ENCODE measurements at regions not wholly inside any gene's neighbourhood (a gene's known extent, or its start where the extent isn't known, plus 50 kb on each side); places are given as distances from the start of the nearest gene placed in this dataset.

- TF ChIP-seq POLR2AphosphoS5 (IDR thresholded peaks at IDR 0.05) = no peak
- TF ChIP-seq EP300 (IDR thresholded peaks at IDR 0.05) = no peak
- TF ChIP-seq POLR2A (IDR thresholded peaks at IDR 0.05) = no peak
- no peak for TF ChIP-seq CTCF (IDR thresholded peaks at IDR 0.05)
- no peak for DNase-seq
- H3K4me3 ChIP-seq = no peak overlapping the region
- H3K27me3 ChIP-seq = no peaks in the 10 kb centered on the region
- H3K4me1 ChIP-seq = no peaks in the 10 kb centered on the region
- H3K9me3 ChIP-seq = no peaks in the 10 kb centered on the region
- H3K36me3 ChIP-seq = no peaks in the 10 kb centered on the region
- no peak overlapping the region for H3K27ac ChIP-seq
- 56 to 70% (median 60%) methylated on average over 7 of the region's 7 CpGs for WGBS, 5 donors
- intact Hi-C loops (cut with DNase I; ENCODE audit: low total_unique reads) = no loop called here
Measured at GRCh38 chr7:33661430-33662160, 243.7 kb upstream of the BMPER start.

GRCh38 chr7:33666531-33666930, 238.8 kb upstream of the BMPER start:
- Histone ChIP-seq H3K27me3 (no peaks in the 10 kb centered on the region), H3K36me3 (no peaks in the 10 kb centered on the region), H3K9me3 (no peaks in the 10 kb centered on the region), H3K4me3 (no peak overlapping the region), H3K27ac (no peak overlapping the region), H3K4me1 (peaks cover 0 to 8% (median 4%) of the 10 kb centered on the region in 4 donors)
- DNase-seq = no peak
- no peak for TF ChIP-seq POLR2A (IDR thresholded peaks at IDR 0.05)
- no peak for TF ChIP-seq CTCF (IDR thresholded peaks at IDR 0.05)
- TF ChIP-seq POLR2AphosphoS5 (IDR thresholded peaks at IDR 0.05) = no peak
- intact Hi-C loops (cut with DNase I; ENCODE audit: low total_unique reads) = no loop called here

- DNase-seq = peak in 1 of 2 donors; percentile 5
- intact Hi-C loops (cut with DNase I; ENCODE audit: low total_unique reads) = no loop called here
- Histone ChIP-seq H3K36me3 (no peaks in the 10 kb centered on the region), H3K27ac (no peak overlapping the region), H3K27me3 (no peaks in the 10 kb centered on the region), H3K4me1 (peaks cover 0 to 8% (median 4%) of the 10 kb centered on the region in 4 donors), H3K9me3 (no peaks in the 10 kb centered on the region), H3K4me3 (no peak overlapping the region)
- no peak for TF ChIP-seq POLR2AphosphoS5 (IDR thresholded peaks at IDR 0.05)
- no peak for TF ChIP-seq CTCF (IDR thresholded peaks at IDR 0.05)
- TF ChIP-seq POLR2A (IDR thresholded peaks at IDR 0.05) = no peak
- TF ChIP-seq EP300 (IDR thresholded peaks at IDR 0.05) = no peak
Measured at GRCh38 chr7:33667196-33667595, 238.1 kb upstream of the BMPER start.

- DNase-seq = peak in 1 of 2 donors; percentile 45
- H3K27me3 ChIP-seq = no peaks in the 10 kb centered on the region
- no peak for TF ChIP-seq CTCF (IDR thresholded peaks at IDR 0.05)
- TF ChIP-seq POLR2AphosphoS5 (IDR thresholded peaks at IDR 0.05) = no peak
- no peak for TF ChIP-seq POLR2A (IDR thresholded peaks at IDR 0.05)
- no peak for TF ChIP-seq EP300 (IDR thresholded peaks at IDR 0.05)
- peaks cover 0 to 8% (median 4%) of the 10 kb centered on the region in 4 donors for H3K4me1 ChIP-seq
- intact Hi-C loops (cut with DNase I; ENCODE audit: low total_unique reads) = no loop called here
- H3K9me3 ChIP-seq = no peaks in the 10 kb centered on the region
- H3K36me3 ChIP-seq = no peaks in the 10 kb centered on the region
- no peak overlapping the region for H3K4me3 ChIP-seq
- 22 to 39% (median 27%) methylated on average over 5 of the region's 5 CpGs for WGBS, 5 donors
- H3K27ac ChIP-seq = no peak overlapping the region
Measured at GRCh38 chr7:33669251-33669670, 236.1 kb upstream of the BMPER start.

All from stomach (tissue), 8 donors.